ENCODE measurements at regions not wholly inside any gene's neighbourhood (a gene's known extent, or its start where the extent isn't known, plus 50 kb on each side); places are given as distances from the start of the nearest gene placed in this dataset.

DNA sequence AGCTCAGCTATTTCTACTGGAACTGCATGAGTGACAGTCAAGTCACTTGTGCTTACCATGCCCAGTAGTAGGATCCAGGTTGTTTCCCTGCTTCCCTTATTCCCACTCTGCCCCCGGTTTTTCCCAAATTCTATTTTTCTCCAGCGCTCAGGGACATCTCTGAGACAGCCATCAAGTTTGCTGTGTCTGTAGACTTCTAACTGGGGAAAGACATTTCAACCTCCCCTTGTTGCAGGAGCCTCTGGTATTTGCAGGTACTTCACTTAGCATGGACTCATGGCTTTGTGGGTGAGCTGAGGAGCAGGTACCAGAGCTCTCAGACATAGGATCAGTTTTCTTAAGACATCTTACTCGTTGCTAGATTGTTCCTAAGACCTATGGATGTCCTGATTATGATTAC is 801.6 kb upstream of the RBFOX1 start:
- Histone ChIP-seq H3K4me3 (replicated peaks in 1 of 3; ENCODE audit: insufficient read depth in 1 of 3, low read depth in 2 of 3, low read length in 3 of 3) (no peak overlapping the region), H3K36me3 (replicated peaks in 1 of 2; ENCODE audit: control insufficient read depth in 1 of 2, insufficient read depth in 2 of 2, low read length in 2 of 2) (no peaks in the 10 kb centered on the region), H4K20me1 (ENCODE audit: insufficient read depth, low read length) (no peaks in the 10 kb centered on the region), H2AFZ (ENCODE audit: low read length) (no peak overlapping the region), H3K4me2 (ENCODE audit: low read depth, low read length) (no peak overlapping the region), H3K9me3 (ENCODE audit: low read length) (peaks cover 12% of the 10 kb centered on the region; the same call in 1 of the 2 replicates), H3K79me2 (ENCODE audit: insufficient read depth, low read length) (no peaks in the 10 kb centered on the region), H3K27me3 (ENCODE audit: control insufficient read depth in 1 of 2, insufficient read depth in 2 of 2, low read length in 2 of 2) (no peaks in the 10 kb centered on the region), H3K4me1 (ENCODE audit: insufficient read depth, low read length) (no peaks in the 10 kb centered on the region), H3K27ac (ENCODE audit: extremely low read length, insufficient read depth, low read length) (no peak overlapping the region), H3K9ac (ENCODE audit: insufficient read depth, low read depth, low read length) (no peak overlapping the region)
- WGBS (ENCODE audit: low lambda C conversion rate): 3% methylated on average over 3 of the region's 3 CpGs
- intact Hi-C loops (cut with micrococcal nuclease; ENCODE audit: unreplicated experiment) (no loop called here), in situ Hi-C loops (cut with HindIII; ENCODE audit: extremely low pct_ligation_motif_present, low pct_unique_long_range_greater_than_20kb) (no loop called here)
- ChIA-PET CTCF (ENCODE audit: low intra/inter-chr PET ratio, low total read pairs) (no interaction called here), POLR2A (no interaction called here)
- no peak for DNase-seq (ENCODE audit: low spot score)
- TF ChIP-seq MZF1 (CRISPR knock-in tag; IDR thresholded peaks at IDR 0.05; ENCODE audit: borderline replicate concordance) (no peak), HOXA3 (CRISPR knock-in tag; IDR thresholded peaks at IDR 0.05) (no peak), GATAD2A (CRISPR knock-in tag; IDR thresholded peaks at IDR 0.05) (no peak), REL (CRISPR knock-in tag; conservative IDR thresholded peaks at IDR 0.05) (no peak)
- TF ChIP-seq, protein P1, sequence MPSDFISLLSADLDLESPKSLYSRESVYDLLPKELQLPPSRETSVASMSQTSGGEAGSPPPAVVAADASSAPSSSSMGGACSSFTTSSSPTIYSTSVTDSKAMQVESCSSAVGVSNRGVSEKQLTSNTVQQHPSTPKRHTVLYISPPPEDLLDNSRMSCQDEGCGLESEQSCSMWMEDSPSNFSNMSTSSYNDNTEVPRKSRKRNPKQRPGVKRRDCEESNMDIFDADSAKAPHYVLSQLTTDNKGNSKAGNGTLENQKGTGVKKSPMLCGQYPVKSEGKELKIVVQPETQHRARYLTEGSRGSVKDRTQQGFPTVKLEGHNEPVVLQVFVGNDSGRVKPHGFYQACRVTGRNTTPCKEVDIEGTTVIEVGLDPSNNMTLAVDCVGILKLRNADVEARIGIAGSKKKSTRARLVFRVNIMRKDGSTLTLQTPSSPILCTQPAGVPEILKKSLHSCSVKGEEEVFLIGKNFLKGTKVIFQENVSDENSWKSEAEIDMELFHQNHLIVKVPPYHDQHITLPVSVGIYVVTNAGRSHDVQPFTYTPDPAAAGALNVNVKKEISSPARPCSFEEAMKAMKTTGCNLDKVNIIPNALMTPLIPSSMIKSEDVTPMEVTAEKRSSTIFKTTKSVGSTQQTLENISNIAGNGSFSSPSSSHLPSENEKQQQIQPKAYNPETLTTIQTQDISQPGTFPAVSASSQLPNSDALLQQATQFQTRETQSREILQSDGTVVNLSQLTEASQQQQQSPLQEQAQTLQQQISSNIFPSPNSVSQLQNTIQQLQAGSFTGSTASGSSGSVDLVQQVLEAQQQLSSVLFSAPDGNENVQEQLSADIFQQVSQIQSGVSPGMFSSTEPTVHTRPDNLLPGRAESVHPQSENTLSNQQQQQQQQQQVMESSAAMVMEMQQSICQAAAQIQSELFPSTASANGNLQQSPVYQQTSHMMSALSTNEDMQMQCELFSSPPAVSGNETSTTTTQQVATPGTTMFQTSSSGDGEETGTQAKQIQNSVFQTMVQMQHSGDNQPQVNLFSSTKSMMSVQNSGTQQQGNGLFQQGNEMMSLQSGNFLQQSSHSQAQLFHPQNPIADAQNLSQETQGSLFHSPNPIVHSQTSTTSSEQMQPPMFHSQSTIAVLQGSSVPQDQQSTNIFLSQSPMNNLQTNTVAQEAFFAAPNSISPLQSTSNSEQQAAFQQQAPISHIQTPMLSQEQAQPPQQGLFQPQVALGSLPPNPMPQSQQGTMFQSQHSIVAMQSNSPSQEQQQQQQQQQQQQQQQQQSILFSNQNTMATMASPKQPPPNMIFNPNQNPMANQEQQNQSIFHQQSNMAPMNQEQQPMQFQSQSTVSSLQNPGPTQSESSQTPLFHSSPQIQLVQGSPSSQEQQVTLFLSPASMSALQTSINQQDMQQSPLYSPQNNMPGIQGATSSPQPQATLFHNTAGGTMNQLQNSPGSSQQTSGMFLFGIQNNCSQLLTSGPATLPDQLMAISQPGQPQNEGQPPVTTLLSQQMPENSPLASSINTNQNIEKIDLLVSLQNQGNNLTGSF (CRISPR knock-in tag; IDR thresholded peaks at IDR 0.05): no peak
- no peak for FAIRE-seq
- no TSS peak for BruUV-seq (replicated peaks)
- no peak for ATAC-seq

Data from HepG2 (cell line).